ENCODE measurements at regions not wholly inside any gene's neighbourhood (a gene's known extent, or its start where the extent isn't known, plus 50 kb on each side); places are given as distances from the start of the nearest gene placed in this dataset.

- H3K4me3 ChIP-seq (ENCODE audit: control insufficient read depth in 2 of 3, extremely low read depth in 1 of 3, insufficient read depth in 2 of 3, low read depth in 1 of 3, low read length in 3 of 3): no peak overlapping the region
- no peak overlapping the region for H3K9ac ChIP-seq (ENCODE audit: control insufficient read depth, extremely low read depth, insufficient read depth, low read length)
- H3K27ac ChIP-seq (ENCODE audit: control insufficient read depth, insufficient read depth, low read length): no peak overlapping the region
- no peak overlapping the region for H2AFZ ChIP-seq (ENCODE audit: control insufficient read depth, low read length)
- no peaks in the 10 kb centered on the region for H3K36me3 ChIP-seq (ENCODE audit: control insufficient read depth in 2 of 2, extremely low read depth in 1 of 2, insufficient read depth in 2 of 2, low read length in 2 of 2)
- no peaks in the 10 kb centered on the region for H4K20me1 ChIP-seq (ENCODE audit: control insufficient read depth, extremely low read depth, insufficient read depth, low read length)
- no peak for FAIRE-seq
- no peaks in the 10 kb centered on the region for H3K4me1 ChIP-seq (ENCODE audit: control insufficient read depth, extremely low read depth, insufficient read depth, low read length)
- TF ChIP-seq, protein P1, sequence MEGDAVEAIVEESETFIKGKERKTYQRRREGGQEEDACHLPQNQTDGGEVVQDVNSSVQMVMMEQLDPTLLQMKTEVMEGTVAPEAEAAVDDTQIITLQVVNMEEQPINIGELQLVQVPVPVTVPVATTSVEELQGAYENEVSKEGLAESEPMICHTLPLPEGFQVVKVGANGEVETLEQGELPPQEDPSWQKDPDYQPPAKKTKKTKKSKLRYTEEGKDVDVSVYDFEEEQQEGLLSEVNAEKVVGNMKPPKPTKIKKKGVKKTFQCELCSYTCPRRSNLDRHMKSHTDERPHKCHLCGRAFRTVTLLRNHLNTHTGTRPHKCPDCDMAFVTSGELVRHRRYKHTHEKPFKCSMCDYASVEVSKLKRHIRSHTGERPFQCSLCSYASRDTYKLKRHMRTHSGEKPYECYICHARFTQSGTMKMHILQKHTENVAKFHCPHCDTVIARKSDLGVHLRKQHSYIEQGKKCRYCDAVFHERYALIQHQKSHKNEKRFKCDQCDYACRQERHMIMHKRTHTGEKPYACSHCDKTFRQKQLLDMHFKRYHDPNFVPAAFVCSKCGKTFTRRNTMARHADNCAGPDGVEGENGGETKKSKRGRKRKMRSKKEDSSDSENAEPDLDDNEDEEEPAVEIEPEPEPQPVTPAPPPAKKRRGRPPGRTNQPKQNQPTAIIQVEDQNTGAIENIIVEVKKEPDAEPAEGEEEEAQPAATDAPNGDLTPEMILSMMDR (optimal IDR thresholded peaks at IDR 0.05 in 1 of 3, IDR thresholded peaks at IDR 0.05 in 1 of 3, conservative IDR thresholded peaks at IDR 0.05 in 1 of 3; ENCODE audit: extremely low read depth in 1 of 3, insufficient read depth in 2 of 3, low read length in 3 of 3): no peak
- TF ChIP-seq EZH2 (IDR thresholded peaks at IDR 0.05; ENCODE audit: low read length): no peak
- no peak overlapping the region for H3K4me2 ChIP-seq (ENCODE audit: control insufficient read depth, extremely low read depth, insufficient read depth, low read depth, low read length)
- no peak for DNase-seq (ENCODE audit: low read depth, low spot score)
- H3K9me3 ChIP-seq (ENCODE audit: control insufficient read depth, low read depth, low read length): no peaks in the 10 kb centered on the region
- no peaks in the 10 kb centered on the region for H3K79me2 ChIP-seq (ENCODE audit: control insufficient read depth, insufficient read depth, low read length)
- H3K9me1 ChIP-seq (ENCODE audit: control insufficient read depth, extremely low read depth, insufficient read depth, low read length): no peaks in the 10 kb centered on the region
- dilution Hi-C loops (cut with MboI; ENCODE audit: extremely low pct_ligation_motif_present, low sequenced_read_pairs): no loop called here
- no peaks in the 10 kb centered on the region for H3K27me3 ChIP-seq (ENCODE audit: control insufficient read depth, extremely low read depth, insufficient read depth, low read length)
Measured at GRCh38 chrX:82649645-82650044, 858.4 kb upstream of the POU3F4 start.

- H3K27ac ChIP-seq (ENCODE audit: control insufficient read depth, insufficient read depth, low read length): no peak overlapping the region
- no peak overlapping the region for H3K4me3 ChIP-seq (ENCODE audit: control insufficient read depth in 2 of 3, extremely low read depth in 1 of 3, insufficient read depth in 2 of 3, low read depth in 1 of 3, low read length in 3 of 3)
- no peaks in the 10 kb centered on the region for H3K36me3 ChIP-seq (ENCODE audit: control insufficient read depth in 2 of 2, extremely low read depth in 1 of 2, insufficient read depth in 2 of 2, low read length in 2 of 2)
- DNase-seq (ENCODE audit: low read depth, low spot score) (no peak), FAIRE-seq (no peak)
- H3K79me2 ChIP-seq (ENCODE audit: control insufficient read depth, insufficient read depth, low read length): no peaks in the 10 kb centered on the region
- no peak overlapping the region for H3K4me2 ChIP-seq (ENCODE audit: control insufficient read depth, extremely low read depth, insufficient read depth, low read depth, low read length)
- H3K9ac ChIP-seq (ENCODE audit: control insufficient read depth, extremely low read depth, insufficient read depth, low read length): no peak overlapping the region
- dilution Hi-C loops (cut with MboI; ENCODE audit: extremely low pct_ligation_motif_present, low sequenced_read_pairs): no loop called here
- TF ChIP-seq EZH2 (IDR thresholded peaks at IDR 0.05; ENCODE audit: low read length): no peak
- TF ChIP-seq, protein P1 (optimal IDR thresholded peaks at IDR 0.05 in 1 of 3, IDR thresholded peaks at IDR 0.05 in 1 of 3, conservative IDR thresholded peaks at IDR 0.05 in 1 of 3; ENCODE audit: extremely low read depth in 1 of 3, insufficient read depth in 2 of 3, low read length in 3 of 3): no peak
- H3K9me1 ChIP-seq (ENCODE audit: control insufficient read depth, extremely low read depth, insufficient read depth, low read length): no peaks in the 10 kb centered on the region
- no peaks in the 10 kb centered on the region for H4K20me1 ChIP-seq (ENCODE audit: control insufficient read depth, extremely low read depth, insufficient read depth, low read length)
- H2AFZ ChIP-seq (ENCODE audit: control insufficient read depth, low read length): no peak overlapping the region
- no peaks in the 10 kb centered on the region for H3K4me1 ChIP-seq (ENCODE audit: control insufficient read depth, extremely low read depth, insufficient read depth, low read length)
- H3K27me3 ChIP-seq (ENCODE audit: control insufficient read depth, extremely low read depth, insufficient read depth, low read length): no peaks in the 10 kb centered on the region
- H3K9me3 ChIP-seq (ENCODE audit: control insufficient read depth, low read depth, low read length): no peaks in the 10 kb centered on the region
Measured at GRCh38 chrX:82658492-82658891, 849.6 kb upstream of the POU3F4 start.
